Muscle of leg (tissue), 3 donors: ENCODE measurements at regions not wholly inside any gene's neighbourhood (a gene's known extent, or its start where the extent isn't known, plus 50 kb on each side); places are given as distances from the start of the nearest gene placed in this dataset.

Experiments
- DNase-seq: peaks from one replicate; pipeline ENCODE4 v3.0.0; 2013
- H3K27ac ChIP-seq: one replicate; pipeline ENCODE4 v1.5.1; 2013; ENCODE audit warnings: mild to moderate bottlenecking, low read length, control low read depth
- H3K27me3 ChIP-seq: one replicate; pipeline ENCODE4 v1.6.1; 2013; ENCODE audit warnings: low read length; ENCODE audit not compliant: control insufficient read depth, insufficient read depth
- H3K36me3 ChIP-seq: one replicate; pipeline ENCODE4 v1.6.1; 2013; ENCODE audit warnings: low read length; ENCODE audit not compliant: control insufficient read depth, insufficient read depth
- H3K4me1 ChIP-seq: one replicate; pipeline ENCODE4 v1.6.1; 2013; ENCODE audit warnings: low read length; ENCODE audit not compliant: control insufficient read depth, insufficient read depth
- H3K4me3 ChIP-seq: one replicate; pipeline ENCODE4 v1.5.1; 2013; ENCODE audit warnings: low read length, control low read depth
- H3K9me3 ChIP-seq: replicated peaks from 2 replicates; pipeline ENCODE4 v1.6.1; 2013; ENCODE audit warnings: low read depth, low read length; ENCODE audit not compliant: control insufficient read depth
- WGBS: methylation state at CpG from one replicate; pipeline ENCODE4 v1.1.5; 2013; ENCODE audit warnings: missing lambda C conversion rate; ENCODE audit not compliant: insufficient coverage; 5-methylcytosine and 5-hydroxymethylcytosine counted together

DNA sequence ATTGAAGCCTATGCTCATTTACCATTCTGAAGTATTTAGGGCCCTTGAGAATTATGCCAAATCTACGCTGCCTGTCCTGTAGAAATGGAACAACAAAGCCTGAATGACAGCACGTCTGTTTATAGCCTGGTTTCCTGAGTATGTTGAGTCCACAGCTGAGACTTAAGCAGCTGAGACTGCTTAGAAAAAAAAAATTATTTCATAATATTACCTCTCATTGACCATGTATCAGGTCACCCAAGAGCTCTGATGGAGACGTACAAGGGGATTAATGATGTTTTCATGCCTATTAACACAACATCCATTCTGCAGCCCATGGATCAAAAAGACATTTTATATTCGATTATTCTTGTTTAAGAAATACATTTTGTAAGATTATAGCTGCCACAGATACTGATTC is 387.2 kb upstream of the NCAM2 start:
- 80% methylated on average over 1 of the region's 4 CpGs for WGBS
- Histone ChIP-seq H3K4me3 (no peak overlapping the region), H3K9me3 (no peaks in the 10 kb centered on the region), H3K4me1 (no peaks in the 10 kb centered on the region), H3K27ac (no peak overlapping the region), H3K27me3 (no peaks in the 10 kb centered on the region), H3K36me3 (no peaks in the 10 kb centered on the region)
- DNase-seq: no peak

DNA sequence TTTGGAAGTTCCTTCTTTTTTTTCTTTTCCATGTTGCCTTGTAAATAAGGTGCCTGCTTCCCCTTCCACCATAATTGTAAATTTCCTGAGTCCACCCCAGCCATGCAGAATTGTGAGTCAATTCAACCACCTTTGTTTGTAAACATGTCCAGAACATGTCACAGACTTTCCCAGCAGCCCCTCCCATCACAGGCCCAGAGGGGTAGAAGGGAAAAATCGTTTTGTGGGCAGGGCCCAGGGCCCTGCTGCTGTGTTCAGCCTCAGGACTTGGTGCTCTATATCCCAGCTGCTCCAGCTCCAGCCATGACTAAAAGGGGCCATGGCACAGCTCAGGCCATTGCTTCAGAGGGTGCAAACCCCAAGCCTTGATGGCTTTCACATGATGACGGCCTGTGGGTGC is 384.6 kb upstream of the NCAM2 start:
- H3K27me3 ChIP-seq: no peaks in the 10 kb centered on the region
- no peaks in the 10 kb centered on the region for H3K9me3 ChIP-seq
- no peak for DNase-seq
- H3K4me3 ChIP-seq: no peak overlapping the region
- H3K4me1 ChIP-seq: no peaks in the 10 kb centered on the region
- no peak overlapping the region for H3K27ac ChIP-seq
- 87% methylated on average over 1 of the region's 2 CpGs for WGBS
- H3K36me3 ChIP-seq: no peaks in the 10 kb centered on the region

DNA sequence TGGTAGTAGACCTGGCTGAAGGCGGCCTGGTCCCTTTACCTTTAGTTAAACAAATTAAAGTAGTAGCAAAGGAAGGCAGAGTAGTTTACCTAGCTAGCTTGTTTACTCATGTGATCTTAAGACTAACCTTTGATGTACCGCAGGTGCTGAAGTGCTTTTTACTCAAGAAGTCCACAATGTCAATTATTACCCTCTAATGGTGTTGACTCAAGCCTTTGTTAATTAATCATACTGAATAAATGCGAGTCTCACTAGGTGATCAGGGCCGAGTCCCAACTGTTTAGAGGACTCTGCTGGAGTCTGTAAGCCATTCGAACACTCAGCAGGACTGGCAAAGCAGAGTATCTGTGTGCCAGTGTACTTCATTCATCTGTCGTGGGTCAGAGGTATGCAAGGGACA is 381.1 kb upstream of the NCAM2 start:
- Histone ChIP-seq H3K27me3 (no peaks in the 10 kb centered on the region), H3K36me3 (no peaks in the 10 kb centered on the region), H3K4me3 (no peak overlapping the region), H3K4me1 (no peaks in the 10 kb centered on the region), H3K9me3 (no peaks in the 10 kb centered on the region), H3K27ac (no peak overlapping the region)
- 39% methylated on average over 3 of the region's 6 CpGs for WGBS
- no peak for DNase-seq

DNA sequence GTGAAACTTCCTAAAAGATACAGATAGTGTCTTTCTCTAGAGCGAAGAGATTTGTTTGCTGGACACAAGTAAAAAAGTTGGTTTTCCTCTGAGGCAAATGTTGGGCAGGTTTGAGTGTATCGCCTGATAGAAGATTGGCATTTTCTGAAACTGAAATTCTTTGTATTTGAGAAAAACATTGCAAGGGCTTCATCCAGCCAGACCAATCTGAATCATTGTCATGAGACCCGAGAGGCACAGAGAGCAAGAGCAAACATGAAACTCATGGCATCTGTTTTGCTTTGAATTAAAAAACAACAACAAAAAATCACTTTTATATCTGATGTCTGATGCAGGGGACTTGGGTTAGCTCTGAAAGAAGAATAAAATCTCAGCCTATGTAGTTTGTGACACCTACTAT is 379.3 kb upstream of the NCAM2 start:
- H3K27ac ChIP-seq: no peak overlapping the region
- 90% methylated on average over 2 of the region's 3 CpGs for WGBS
- H3K36me3 ChIP-seq: no peaks in the 10 kb centered on the region
- H3K9me3 ChIP-seq: peaks cover 3% of the 10 kb centered on the region
- no peaks in the 10 kb centered on the region for H3K27me3 ChIP-seq
- H3K4me1 ChIP-seq: no peaks in the 10 kb centered on the region
- no peak overlapping the region for H3K4me3 ChIP-seq
- DNase-seq: no peak

DNA sequence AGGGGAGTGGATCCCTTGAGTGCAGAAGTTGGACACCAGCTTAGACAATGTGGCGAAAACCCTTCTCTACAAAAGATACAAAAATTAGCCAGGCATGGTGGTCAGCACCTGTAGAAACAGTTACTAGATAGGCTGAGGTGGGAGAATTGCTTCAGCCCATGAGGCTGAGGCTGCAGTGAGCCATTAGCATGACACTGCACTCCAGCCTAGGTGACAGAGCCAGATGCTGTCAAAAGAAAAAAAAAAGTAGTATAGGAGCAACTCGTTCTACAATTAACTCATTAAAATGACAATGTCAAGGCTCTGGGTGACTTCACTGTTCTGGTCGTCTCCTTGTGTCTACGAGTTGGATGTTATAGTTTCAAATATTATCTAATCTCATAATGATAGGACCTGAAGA is 370.6 kb upstream of the NCAM2 start:
- peaks cover 3% of the 10 kb centered on the region for H3K9me3 ChIP-seq
- WGBS: no CpG with 5 or more reads among the region's 4 CpGs
- DNase-seq: no peak
- no peaks in the 10 kb centered on the region for H3K4me1 ChIP-seq
- H3K27ac ChIP-seq: no peak overlapping the region
- no peak overlapping the region for H3K4me3 ChIP-seq
- no peaks in the 10 kb centered on the region for H3K36me3 ChIP-seq
- no peaks in the 10 kb centered on the region for H3K27me3 ChIP-seq

DNA sequence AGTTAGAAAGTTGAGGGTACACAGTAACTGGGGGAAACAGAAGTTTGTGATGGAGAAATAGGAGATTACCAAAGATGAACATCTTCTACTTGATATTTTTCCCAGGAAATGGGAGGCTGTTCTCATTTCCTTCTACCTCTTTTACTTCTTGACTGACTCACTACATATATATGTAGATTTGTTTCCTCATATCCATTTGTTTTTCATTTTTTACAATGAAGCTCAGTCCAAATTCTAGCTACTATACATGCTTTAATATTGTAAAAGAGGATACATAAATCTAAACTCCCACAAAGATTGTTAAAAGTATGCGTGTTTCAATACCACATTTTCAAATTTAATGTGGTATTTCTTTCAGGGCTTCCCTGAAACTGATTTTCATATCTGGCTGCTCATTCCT is 366.6 kb upstream of the NCAM2 start:
- no peaks in the 10 kb centered on the region for H3K36me3 ChIP-seq
- no CpG with 5 or more reads among the region's 1 CpG for WGBS
- no peak overlapping the region for H3K4me3 ChIP-seq
- no peaks in the 10 kb centered on the region for H3K9me3 ChIP-seq
- no peaks in the 10 kb centered on the region for H3K27me3 ChIP-seq
- no peak for DNase-seq
- H3K27ac ChIP-seq: no peak overlapping the region
- H3K4me1 ChIP-seq: no peaks in the 10 kb centered on the region

DNA sequence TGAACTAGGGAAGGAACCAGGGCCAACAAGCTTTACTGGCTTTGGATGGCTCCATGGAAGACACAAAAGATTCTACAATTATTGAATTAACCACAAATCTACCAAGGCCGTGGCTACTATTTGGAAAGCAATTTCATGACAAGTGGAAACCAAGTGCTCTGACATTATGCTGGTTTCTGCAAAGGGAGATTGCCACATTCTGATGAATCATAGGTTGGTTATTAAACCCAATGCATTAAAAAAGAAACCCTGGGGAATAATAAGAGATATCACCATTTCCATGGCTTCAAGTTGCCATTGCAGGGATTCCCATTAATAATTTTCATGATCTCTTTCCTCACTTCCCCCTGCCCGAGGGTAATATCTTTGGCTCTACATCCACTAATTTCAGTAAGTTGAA is 359.2 kb upstream of the NCAM2 start:
- no peaks in the 10 kb centered on the region for H3K4me1 ChIP-seq
- no peak for DNase-seq
- H3K36me3 ChIP-seq: no peaks in the 10 kb centered on the region
- no peaks in the 10 kb centered on the region for H3K27me3 ChIP-seq
- no peak overlapping the region for H3K27ac ChIP-seq
- no peaks in the 10 kb centered on the region for H3K9me3 ChIP-seq
- 89% methylated on average over 1 of the region's 2 CpGs for WGBS
- H3K4me3 ChIP-seq: no peak overlapping the region

DNA sequence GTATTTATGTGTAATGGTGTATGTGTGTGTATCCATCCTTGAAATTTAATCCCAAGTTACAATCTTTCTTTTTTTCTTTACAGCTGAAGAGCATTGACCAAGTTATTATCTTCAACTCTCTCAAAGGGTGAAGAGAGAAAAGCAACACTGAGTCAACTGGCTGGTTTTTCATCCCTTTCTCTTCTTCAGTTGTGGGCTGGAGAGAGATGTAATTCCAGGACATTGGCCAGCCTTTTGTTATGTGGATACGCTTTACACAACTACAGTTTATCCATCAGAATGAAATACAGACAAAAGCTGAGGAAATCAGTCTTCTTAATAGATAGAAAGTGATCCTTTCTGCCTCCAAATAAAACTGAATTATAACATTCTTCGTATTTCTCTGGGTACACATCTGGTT is 357.0 kb upstream of the NCAM2 start:
- no CpG with 5 or more reads among the region's 2 CpGs for WGBS
- no peak overlapping the region for H3K27ac ChIP-seq
- H3K4me3 ChIP-seq: no peak overlapping the region
- H3K4me1 ChIP-seq: no peaks in the 10 kb centered on the region
- H3K36me3 ChIP-seq: no peaks in the 10 kb centered on the region
- H3K27me3 ChIP-seq: no peaks in the 10 kb centered on the region
- peaks cover 6% of the 10 kb centered on the region for H3K9me3 ChIP-seq
- DNase-seq: peak; percentile 15

DNA sequence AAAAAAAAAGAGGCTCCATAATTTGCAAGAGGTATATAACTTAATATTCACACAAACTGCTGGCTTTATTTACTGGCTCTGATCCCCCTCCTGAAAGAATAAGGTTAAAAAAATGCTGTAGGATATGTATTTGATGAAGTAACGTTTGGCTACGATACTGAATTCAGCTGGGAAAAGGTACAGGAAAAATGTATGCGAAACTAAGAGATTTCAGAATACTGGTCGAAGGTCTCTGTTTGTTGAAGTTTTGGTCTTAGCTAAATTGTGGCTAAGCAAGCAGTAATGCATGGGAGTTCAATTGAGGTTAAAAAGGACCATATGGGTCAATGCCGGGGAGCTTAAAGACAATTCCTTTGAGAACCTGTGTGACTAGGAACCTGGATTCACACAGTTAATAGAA is 355.5 kb upstream of the NCAM2 start:
- Histone ChIP-seq H3K4me1 (no peaks in the 10 kb centered on the region), H3K4me3 (no peak overlapping the region), H3K27me3 (no peaks in the 10 kb centered on the region), H3K27ac (no peak overlapping the region), H3K9me3 (peaks cover 6% of the 10 kb centered on the region), H3K36me3 (no peaks in the 10 kb centered on the region)
- peak; percentile 57 for DNase-seq
- 42% methylated on average over 5 of the region's 5 CpGs for WGBS

DNA sequence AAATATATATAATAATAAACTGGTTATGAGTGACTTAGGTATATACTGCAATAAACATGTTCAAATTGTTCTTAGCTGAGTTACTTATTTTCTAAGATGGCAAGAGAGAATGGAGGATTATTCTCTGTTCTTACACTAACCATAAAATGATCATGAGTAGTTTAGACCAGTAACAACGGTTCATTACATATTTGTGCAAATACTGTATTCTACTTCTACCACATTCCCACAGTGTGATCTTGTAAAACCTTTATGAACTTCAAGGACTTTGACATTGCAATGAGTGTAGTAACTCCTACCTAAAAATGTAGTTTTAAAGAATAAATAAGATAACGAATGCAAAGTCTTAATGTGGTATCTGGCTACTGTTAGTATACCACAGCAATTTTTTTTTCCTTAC is 353.7 kb upstream of the NCAM2 start:
- no peak overlapping the region for H3K4me3 ChIP-seq
- no peaks in the 10 kb centered on the region for H3K36me3 ChIP-seq
- no peaks in the 10 kb centered on the region for H3K4me1 ChIP-seq
- no peak overlapping the region for H3K27ac ChIP-seq
- DNase-seq: no peak
- H3K9me3 ChIP-seq: peaks cover 6% of the 10 kb centered on the region
- H3K27me3 ChIP-seq: no peaks in the 10 kb centered on the region
- WGBS: no CpG with 5 or more reads among the region's 2 CpGs

DNA sequence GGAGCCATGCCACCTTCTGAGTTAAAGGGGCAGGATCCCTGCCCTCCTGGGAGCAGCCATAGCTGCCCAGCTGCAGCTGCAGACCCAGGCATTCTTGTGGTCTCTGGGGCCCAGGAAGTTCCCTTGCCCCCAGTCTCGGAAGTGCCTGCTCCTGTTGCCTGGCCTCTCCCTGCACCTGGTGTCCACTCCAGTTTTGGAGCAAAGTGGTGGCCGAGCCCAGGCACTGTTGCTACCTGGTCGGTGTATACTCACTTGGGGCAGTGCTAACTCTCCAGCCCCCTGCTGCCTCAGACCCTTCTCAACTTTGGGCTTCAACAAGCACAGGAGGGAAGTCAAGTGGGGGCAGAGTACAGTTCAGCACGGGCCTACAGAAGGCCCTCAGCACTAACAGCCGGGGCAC is 352.9 kb upstream of the NCAM2 start:
- Histone ChIP-seq H3K9me3 (peaks cover 6% of the 10 kb centered on the region), H3K36me3 (no peaks in the 10 kb centered on the region), H3K4me1 (no peaks in the 10 kb centered on the region), H3K27me3 (no peaks in the 10 kb centered on the region), H3K4me3 (no peak overlapping the region), H3K27ac (no peak overlapping the region)
- no peak for DNase-seq
- WGBS: 83% methylated on average over 5 of the region's 5 CpGs
